ENCODE measurements at regions not wholly inside any gene's neighbourhood (a gene's known extent, or its start where the extent isn't known, plus 50 kb on each side); places are given as distances from the start of the nearest gene placed in this dataset.

DNA sequence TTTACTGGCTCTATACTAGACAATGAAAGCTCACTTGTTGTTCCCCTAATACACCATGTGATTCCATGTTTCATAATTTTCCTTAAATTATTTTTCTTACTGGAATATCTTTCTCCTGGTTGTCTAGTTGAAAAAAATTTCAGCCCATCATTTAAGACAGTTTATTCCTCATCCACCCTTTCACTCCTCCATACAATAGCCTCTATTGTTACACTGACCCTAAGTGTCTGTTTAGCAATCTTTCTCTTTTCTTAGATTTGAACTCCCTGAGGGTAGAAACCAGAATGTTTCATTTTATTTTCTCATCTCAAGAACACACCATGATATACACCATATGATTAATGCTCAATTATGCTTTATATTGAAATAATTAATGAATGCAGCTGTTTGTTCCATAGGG is 413.4 kb upstream of the ITGA1 start:
- DNase-seq = no peak
- no peak overlapping the region for H3K4me3 ChIP-seq
- H3K27me3 ChIP-seq = no peaks in the 10 kb centered on the region
- no peaks in the 10 kb centered on the region for H3K36me3 ChIP-seq
- H3K9me3 ChIP-seq = no peaks in the 10 kb centered on the region

DNA sequence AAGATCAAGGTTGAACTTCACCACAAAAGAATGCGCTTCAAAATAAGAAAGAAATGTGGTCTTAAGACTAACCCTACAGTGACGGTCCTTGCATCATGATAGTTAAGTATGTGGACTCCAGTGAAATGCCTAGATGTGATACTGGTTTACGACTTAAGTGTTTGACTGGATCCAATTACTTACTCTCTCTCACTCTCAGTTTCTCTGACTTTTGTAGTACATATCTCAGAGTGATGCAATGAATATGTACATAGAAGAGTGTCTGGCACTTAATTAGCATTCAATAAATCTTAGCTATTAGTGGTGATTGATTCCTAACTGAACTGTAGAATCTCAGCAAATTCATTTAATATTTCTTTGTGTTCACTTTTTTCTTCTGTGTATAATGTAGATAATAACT is 411.7 kb upstream of the ITGA1 start:
- no peaks in the 10 kb centered on the region for H3K27me3 ChIP-seq
- DNase-seq = no peak
- no peaks in the 10 kb centered on the region for H3K36me3 ChIP-seq
- no peak overlapping the region for H3K4me3 ChIP-seq
- H3K9me3 ChIP-seq = no peaks in the 10 kb centered on the region

DNA sequence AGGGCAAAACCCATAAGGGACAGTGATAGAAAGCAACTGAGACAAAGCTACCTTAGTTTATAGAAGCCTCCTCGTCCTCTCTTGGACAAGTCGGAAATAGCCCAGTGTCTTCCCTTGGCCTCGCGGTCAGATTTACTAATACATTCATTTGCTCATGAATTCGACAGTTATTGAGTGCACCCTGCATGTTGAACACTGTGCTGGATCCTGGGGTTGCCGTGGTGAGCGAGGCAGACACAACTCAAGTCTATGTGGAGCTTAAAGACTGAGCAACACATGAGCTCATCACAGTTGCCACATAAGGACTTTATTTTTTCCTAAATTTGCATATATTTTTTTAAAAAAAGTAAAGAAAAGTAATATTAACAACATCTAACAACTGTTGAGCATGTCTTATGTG is 411.1 kb upstream of the ITGA1 start:
- DNase-seq = no peak
- Histone ChIP-seq H3K4me3 (no peak overlapping the region), H3K9me3 (no peaks in the 10 kb centered on the region), H3K36me3 (no peaks in the 10 kb centered on the region), H3K27me3 (no peaks in the 10 kb centered on the region)

DNA sequence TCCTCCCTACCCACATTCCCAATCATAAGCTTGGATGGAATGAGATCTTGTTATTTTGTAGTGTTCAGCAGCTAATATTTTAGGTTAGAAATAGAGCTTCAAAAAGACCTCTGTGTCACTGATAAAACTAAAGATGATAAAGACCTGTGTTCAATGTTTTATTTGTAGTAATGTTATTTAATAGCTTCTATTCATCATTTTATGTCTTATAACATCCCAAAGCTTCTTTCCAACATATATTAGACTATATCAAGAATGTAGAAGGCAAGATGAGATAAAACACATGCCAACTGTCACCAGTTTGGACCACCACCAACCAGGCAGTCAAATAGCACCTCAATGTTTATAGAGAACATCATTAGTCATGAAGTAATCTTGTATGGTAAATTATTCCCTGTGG is 409.5 kb upstream of the ITGA1 start:
- Histone ChIP-seq H3K4me3 (no peak overlapping the region), H3K36me3 (no peaks in the 10 kb centered on the region), H3K9me3 (no peaks in the 10 kb centered on the region), H3K27me3 (no peaks in the 10 kb centered on the region)
- no peak for DNase-seq

DNA sequence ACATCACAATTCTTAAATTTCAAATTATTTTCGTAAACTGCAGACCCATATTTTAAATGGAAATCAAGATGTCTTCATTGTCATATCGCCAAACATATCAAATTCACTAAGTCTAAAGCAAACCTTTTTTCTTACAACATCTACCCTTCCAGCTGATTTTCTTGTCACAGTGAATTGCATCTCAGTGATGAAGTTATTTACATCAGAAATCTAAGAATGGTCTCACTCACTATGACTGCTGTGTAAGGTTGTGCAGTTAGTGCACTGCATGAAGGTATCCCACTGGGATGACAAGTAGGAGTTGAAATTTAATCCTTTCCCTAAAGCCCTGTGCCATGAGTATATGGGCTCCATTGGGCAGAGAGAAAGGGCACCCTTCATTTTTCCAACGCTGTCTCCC is 399.4 kb upstream of the ITGA1 start:
- Histone ChIP-seq H3K9me3 (no peaks in the 10 kb centered on the region), H3K36me3 (no peaks in the 10 kb centered on the region), H3K27me3 (no peaks in the 10 kb centered on the region), H3K4me3 (no peak overlapping the region)
- no peak for DNase-seq

DNA sequence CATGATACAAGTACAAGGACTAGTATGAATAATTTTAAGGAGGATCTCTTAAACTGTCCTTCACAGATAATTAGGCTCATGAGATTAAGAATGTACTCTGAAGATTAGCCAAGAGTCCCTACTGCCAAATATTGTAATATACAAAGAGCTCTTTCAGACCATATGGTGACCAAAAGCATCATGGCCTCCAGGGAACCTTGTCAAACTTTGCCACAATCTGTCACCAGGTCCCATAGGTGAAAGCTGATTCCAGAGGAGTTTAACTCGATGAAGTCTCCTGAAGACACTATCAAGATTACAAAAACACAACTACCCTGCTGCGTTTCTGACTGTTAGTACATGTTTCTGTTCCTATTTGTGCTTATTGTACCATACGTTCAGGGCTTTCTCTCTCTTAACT is 395.4 kb upstream of the ITGA1 start:
- no peaks in the 10 kb centered on the region for H3K9me3 ChIP-seq
- H3K27me3 ChIP-seq = no peaks in the 10 kb centered on the region
- no peaks in the 10 kb centered on the region for H3K36me3 ChIP-seq
- DNase-seq = no peak
- H3K4me3 ChIP-seq = no peak overlapping the region

DNA sequence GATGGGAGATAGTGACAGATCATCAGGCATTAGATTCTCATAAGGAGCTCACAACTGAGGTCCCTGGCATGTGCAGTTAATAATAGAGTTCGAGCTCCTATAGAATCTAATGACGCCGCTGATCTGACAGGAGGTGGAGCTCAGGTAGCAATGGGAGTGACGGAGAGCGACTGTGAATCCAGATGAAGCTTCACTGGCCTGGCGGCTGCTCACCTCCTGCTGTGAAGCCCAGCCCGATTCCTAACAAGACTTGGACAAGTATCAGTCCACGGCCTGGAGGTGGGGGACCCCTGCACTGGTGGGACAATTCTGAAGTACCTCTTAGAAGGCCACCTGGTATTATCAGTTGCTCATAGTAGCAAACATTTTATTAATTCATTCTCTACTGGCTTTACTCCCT is 377.9 kb upstream of the ITGA1 start:
- Histone ChIP-seq H3K36me3 (no peaks in the 10 kb centered on the region), H3K27me3 (no peaks in the 10 kb centered on the region)

DNA sequence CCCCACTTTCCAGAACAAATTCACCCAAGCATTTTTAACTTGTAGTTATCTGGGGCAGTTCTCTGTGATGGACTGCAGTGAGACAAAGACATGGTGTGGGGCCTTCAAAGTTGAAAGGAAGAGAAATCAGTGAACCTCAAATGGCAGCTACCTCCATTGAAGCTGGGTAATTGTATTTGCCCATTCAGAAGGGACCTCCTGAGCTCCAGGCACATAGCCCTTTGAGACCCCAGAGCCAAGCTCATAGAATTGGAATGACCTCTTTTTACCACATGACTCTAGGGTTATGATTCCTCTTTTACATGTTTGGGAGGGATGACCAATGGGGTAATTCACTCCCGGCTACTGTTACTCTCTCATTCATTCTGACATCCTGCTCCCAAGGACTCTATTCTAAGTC is 368.4 kb upstream of the ITGA1 start:
- DNase-seq = no peak
- no peaks in the 10 kb centered on the region for H3K9me3 ChIP-seq
- no peaks in the 10 kb centered on the region for H3K36me3 ChIP-seq
- H3K27me3 ChIP-seq = no peaks in the 10 kb centered on the region
- no peak overlapping the region for H3K4me3 ChIP-seq

More for the DNA sequence above, 377.9 kb upstream of the ITGA1 start:
- no peaks in the 10 kb centered on the region for H3K9me3 ChIP-seq
- DNase-seq = no peak
- H3K4me3 ChIP-seq = no peak overlapping the region

DNA sequence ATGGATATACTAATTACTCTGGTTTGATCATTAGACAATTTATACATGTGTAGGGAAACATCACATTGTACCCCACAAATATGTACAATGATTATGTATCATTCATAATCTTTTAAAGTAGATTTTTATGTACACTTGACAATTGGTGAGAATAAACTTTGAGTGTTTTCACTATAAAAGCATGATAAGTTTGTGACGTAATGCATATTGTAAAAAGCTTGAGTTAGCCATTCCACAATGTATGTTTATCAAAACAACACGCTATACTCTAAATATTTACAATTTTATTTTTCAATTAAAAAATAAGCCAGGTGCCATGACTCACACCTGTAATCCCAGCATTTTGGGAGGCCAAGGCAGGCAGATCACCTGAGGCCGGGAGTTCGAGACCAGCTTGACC is 360.1 kb upstream of the ITGA1 start:
- H3K4me3 ChIP-seq = no peak overlapping the region
- no peak for DNase-seq
- no peaks in the 10 kb centered on the region for H3K9me3 ChIP-seq
- no peaks in the 10 kb centered on the region for H3K36me3 ChIP-seq
- H3K27me3 ChIP-seq = no peaks in the 10 kb centered on the region

DNA sequence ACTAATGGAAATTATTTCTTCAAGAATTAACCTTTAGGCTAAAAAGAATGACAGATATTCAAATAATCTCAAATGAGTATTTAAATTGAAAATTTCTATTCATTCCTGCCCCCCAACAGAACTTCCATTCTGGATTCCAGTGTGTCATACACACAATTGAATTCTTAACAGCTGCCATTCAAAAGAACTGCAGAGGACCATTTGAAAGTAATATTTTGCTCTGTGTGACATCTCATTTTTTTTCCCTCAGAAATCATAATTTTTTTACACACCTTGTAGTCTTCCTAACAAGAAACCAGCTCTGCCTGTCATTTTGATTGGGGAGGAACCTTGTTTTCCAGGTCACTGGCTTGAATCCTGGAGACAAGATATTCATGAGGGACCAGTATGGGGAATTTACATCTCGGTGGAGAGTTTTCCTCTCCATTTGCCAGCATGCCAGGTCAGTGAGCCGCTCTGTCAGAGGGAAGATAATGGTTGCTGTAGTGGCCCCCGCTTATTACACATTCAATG is 358.7 kb upstream of the ITGA1 start:
- Histone ChIP-seq H3K27me3 (no peaks in the 10 kb centered on the region), H3K9me3 (no peaks in the 10 kb centered on the region), H3K4me3 (no peak overlapping the region), H3K36me3 (no peaks in the 10 kb centered on the region)
- no peak for DNase-seq

DNA sequence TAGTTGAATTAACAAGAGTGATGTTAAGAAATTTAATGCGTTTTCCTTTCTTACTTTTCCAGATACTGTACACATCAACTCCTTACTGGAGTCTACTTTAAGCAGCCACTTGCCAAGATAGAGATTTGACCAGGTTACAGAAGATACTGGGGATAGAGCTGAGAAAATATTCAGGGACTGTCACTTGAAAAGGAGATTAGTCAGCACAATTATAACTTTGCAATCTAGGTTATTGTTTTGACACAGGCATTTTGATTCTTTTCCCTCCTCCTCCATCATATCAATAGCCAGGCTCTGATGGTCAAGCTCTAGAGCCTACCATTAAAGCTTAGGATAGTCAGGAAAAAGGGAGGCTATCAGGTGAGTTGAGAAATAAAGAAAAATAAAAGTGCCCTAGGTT is 345.9 kb upstream of the ITGA1 start:
- Histone ChIP-seq H3K36me3 (no peaks in the 10 kb centered on the region), H3K4me3 (no peak overlapping the region), H3K27me3 (no peaks in the 10 kb centered on the region), H3K9me3 (no peaks in the 10 kb centered on the region)
- DNase-seq = no peak

DNA sequence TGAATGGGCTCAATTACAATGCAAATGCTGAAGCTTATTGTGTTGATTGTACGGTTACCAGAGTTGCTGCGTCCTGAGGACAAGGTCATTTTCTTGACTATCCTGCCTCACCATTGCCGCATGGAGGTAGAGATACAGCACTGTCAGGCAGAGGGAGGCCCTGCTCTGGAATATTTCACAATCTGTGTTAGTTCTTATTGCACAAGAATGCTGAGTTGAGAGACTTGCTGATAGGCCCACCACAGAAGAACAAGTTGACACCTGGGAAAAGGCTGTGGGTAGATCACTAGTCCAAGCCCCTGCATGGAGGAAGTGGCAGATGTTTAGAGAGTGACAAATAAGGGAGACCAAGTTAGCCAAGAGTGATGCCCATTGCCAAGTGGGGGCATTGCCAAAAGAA is 344.5 kb upstream of the ITGA1 start:
- Histone ChIP-seq H3K9me3 (no peaks in the 10 kb centered on the region), H3K27me3 (no peaks in the 10 kb centered on the region), H3K4me3 (no peak overlapping the region), H3K36me3 (no peaks in the 10 kb centered on the region)
- DNase-seq = no peak

DNA sequence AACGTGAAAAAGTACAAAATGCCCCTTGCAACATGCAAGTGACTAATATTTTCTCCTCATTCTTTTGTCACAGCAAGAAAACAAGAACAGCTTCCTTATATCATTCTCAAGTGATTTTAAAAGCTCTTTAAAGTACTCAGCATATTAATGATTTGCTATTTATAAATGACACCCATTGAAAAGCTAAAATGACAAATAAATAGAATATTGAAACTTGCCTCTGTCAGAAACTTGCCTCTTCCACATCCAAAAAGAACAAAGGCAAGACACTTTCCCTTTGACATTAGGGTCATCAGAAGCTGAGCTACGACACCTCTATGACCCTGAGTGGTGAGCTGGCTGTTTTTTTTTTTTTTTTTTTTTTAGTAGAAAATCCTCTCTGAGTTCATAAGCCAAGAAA is 339.6 kb upstream of the ITGA1 start:
- no peak for DNase-seq
- H3K9me3 ChIP-seq = no peaks in the 10 kb centered on the region
- H3K36me3 ChIP-seq = no peaks in the 10 kb centered on the region
- H3K4me3 ChIP-seq = no peak overlapping the region
- H3K27me3 ChIP-seq = no peaks in the 10 kb centered on the region

DNA sequence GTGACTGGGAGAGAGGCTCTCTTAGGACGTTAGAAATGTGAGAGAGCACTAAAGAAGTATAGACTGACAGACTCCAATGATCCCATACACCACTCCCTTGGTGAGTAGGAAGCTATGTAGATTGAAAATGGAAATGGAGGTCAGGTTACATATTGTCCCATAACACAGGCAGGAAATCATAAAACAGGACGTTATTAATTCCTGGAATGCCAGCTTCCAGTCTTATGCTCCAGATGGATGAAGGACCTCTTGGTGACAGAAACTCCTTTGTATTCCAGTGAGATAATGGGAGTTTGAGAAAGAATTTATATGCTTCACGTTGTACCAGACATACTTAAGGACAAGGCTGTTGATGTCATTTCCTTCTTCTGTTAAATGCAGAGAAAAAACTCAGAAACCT is 338.2 kb upstream of the ITGA1 start:
- Histone ChIP-seq H3K9me3 (no peaks in the 10 kb centered on the region), H3K4me3 (no peak overlapping the region), H3K27me3 (no peaks in the 10 kb centered on the region), H3K36me3 (no peaks in the 10 kb centered on the region)
- DNase-seq = no peak

DNA sequence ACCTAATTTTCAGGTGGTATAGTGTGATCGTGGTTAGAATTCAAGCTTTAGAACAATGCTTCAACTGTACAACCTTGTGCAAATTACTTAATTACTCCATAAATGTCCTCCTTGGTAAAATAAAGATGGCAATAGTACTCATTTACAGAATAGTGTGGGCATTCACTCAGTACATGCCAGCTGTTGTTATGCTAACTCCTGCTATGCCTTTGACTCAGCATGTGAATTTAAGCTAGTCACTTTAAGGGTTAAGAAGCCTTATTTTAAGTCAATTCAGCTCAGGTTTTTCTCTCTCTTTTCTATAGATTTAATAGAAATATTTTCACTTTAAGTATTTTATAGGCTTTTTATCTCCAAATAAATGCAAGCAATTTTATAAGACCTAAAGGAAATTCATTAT is 335.6 kb upstream of the ITGA1 start:
- no peaks in the 10 kb centered on the region for H3K27me3 ChIP-seq
- H3K36me3 ChIP-seq = no peaks in the 10 kb centered on the region
- DNase-seq = no peak
- no peaks in the 10 kb centered on the region for H3K9me3 ChIP-seq
- H3K4me3 ChIP-seq = no peak overlapping the region

DNA sequence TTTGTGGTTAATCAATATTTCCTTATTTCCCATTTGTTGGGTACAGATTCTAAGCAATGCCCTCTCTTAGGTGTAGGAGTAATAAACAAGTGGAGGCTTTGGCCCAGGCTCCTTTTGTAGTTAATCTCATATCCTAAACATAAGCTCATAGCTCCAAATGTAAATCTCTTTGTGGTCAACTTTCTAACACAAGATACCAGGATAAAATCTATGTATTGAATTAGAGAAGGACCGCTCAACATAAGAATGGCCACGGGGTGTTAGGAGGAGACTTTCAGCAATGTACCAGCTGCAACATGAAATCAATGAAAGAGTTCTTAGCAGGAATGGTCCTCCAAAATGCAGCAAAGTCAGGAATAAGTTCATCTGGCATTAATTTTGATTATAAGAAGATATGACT is 334.5 kb upstream of the ITGA1 start:
- Histone ChIP-seq H3K36me3 (no peaks in the 10 kb centered on the region), H3K9me3 (no peaks in the 10 kb centered on the region), H3K27me3 (no peaks in the 10 kb centered on the region), H3K4me3 (no peak overlapping the region)
- DNase-seq = no peak

DNA sequence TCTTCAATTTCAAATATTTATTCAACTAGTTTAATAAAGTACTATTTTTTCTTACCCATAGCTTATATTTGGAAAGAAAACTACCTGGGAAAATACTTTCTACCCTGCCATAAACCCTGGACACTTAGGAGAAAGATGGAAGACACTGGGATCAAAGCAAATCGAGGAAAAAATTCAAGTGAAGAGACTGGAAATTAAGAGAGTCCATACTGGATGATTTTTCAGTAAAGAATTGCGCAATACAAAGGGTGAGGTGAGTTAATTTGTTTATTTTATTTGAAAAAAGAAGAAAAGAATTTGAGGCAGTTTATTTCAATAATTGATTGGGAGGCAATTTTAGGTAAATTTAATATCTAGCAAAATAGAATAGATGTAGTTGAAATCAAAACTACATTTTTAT is 331.8 kb upstream of the ITGA1 start:
- no peaks in the 10 kb centered on the region for H3K9me3 ChIP-seq
- H3K4me3 ChIP-seq = no peak overlapping the region
- H3K27me3 ChIP-seq = no peaks in the 10 kb centered on the region
- DNase-seq = no peak
- H3K36me3 ChIP-seq = no peaks in the 10 kb centered on the region

DNA sequence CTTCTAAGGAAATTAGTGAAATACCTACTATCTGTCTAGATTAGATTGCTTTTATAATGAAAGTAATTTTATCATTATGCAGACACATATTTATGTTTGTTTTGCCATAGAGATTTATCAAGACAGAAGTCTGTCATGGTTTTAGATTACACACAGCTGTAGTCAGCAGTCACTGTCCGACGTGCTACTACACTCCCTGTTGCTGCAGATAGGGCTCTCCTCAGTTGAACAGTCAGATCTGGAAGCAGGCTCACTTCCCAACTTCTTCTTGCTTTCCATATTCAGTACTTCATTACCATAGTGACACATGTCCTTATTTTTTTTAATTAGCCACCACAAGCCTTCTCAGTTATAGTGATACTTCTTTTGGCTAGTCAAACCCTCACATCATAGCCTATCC is 329.9 kb upstream of the ITGA1 start:
- H3K4me3 ChIP-seq = no peak overlapping the region
- H3K36me3 ChIP-seq = no peaks in the 10 kb centered on the region
- no peaks in the 10 kb centered on the region for H3K9me3 ChIP-seq
- no peak for DNase-seq
- no peaks in the 10 kb centered on the region for H3K27me3 ChIP-seq

DNA sequence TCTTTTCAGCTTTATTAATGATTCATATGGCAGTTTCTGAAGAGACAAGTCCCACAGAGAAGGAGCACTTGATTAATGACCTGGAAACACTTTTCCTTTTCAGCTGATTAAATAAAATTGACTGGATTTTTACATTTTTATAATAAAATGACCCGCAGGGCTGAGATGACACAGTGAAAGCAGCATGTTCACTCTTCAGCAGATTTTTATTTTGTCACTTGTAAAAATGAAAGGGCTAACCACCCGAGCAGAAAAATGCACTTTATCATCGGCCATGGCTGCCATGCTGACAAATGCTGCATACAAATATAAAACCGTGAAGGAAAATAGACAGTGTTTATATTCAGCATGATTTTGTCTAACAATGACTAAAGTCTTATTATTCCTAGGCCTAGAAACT is 321.6 kb upstream of the ITGA1 start:
- Histone ChIP-seq H3K27me3 (no peaks in the 10 kb centered on the region), H3K4me3 (no peak overlapping the region), H3K9me3 (no peaks in the 10 kb centered on the region), H3K36me3 (no peaks in the 10 kb centered on the region)
- no peak for DNase-seq
